NCI-H1436 (cell line): ENCODE measurements at regions not wholly inside any gene's neighbourhood (a gene's known extent, or its start where the extent isn't known, plus 50 kb on each side); places are given as distances from the start of the nearest gene placed in this dataset.
A peak's percentile ranks its signal among the peaks of the same experiment; 100 is the strongest.
"Not testable (repeated sequence)": the region's sequence is repeated elsewhere in the genome, so short reads cannot be mapped to it uniquely, and the experiment has no call there.

ENCODE experiments used
- DNase-seq: peaks from one replicate; lab custom pipeline; 2025; lab: John Stamatoyannopoulos, UW

DNA sequence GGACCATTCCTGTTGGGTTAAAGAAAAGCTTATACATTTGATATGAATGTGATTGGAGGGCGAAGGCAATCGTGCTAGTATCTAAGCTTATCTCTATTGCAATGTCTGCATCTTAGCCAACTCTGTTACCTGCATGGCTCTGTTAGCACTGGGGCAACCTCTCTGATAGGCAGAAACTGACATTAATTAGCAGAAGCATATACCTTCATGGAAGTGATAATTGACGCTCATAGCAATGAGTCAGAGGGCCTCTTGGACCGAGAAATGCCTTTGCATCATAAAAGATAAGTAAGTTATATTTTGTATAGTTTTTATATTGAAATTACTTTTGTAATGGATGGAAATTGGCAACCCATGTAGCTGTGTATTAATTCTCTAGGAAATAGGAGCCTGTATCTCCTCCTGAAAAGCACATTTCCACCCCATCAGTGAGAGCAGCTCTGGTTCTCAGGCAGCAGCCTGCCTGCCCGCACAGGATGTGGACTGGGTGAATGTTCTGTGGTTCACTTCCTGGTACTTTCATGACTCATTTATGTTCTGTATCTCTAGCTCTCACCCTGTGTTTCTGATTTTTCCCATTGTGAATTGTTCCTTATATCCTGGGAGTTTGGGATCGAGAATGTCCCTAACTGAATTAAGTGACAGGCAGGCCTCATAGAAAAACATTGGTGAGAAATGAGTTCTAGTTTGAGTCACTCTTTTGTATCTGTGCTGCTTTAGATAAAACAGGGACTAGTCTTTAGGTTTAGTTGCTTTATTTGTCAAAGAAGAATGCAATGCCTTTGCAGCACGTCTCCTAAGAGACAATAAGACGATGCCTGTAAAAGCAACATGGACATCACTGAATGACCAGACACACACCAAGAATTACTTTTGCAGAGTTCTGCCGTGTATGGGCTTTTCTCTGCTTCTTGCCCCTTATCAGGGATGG lies 344.9 kb downstream of the DCDC2C start:
- no peak for DNase-seq

DNA sequence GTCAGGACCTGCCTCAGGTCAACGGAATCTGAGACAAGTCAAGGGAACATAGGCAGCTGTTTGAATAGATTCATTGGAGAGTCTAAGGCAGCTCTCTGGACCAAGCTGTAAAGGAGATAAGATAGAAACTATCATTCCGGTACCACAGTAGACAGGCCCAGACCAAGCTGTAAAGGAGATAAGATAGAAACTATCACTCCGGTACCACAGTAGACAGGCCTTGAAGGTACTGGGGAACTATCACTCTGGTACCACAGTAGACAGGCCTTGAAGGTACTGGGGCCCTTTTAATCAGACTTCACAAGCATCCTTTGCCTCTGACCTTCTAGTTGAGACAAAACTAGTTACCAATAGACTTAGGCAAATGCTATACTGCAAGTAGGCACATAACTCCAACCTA lies 346.1 kb downstream of the DCDC2C start:
- DNase-seq: no peak

DNA sequence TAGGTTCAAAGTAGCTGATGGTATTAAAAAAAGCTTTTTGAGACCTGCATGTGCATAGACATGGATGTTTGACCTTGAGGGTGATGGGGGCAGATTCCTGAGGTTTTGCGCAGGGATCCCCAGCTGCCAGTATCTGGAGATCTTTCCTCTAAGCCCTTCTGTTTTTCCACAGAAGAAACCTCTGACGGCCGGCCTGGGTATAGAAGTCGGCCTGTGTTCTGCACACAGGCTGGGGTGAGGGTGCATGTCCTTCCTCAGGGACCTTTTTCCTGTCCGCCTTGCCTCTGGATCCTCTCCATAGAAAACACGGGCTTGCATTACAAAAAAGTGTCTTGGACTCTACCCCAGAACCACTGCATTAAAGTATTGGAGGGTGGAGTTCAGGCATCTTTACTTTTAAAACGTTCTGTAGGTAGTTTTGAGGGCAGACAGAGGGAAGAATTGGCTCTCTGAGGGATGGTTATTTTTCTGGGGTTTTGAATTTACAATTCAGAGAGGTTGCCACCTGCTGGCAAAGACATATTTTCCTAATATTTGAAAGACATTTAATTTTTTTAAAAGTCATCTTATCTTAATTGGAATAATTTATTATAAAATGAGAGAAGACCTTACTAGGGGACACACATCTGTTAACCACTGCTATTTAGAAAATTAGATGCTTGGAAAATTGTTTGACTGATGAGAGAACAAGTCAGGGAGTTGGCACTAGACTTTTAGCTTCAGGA lies 350.6 kb downstream of the DCDC2C start:
- peak; percentile 5 for DNase-seq

DNA sequence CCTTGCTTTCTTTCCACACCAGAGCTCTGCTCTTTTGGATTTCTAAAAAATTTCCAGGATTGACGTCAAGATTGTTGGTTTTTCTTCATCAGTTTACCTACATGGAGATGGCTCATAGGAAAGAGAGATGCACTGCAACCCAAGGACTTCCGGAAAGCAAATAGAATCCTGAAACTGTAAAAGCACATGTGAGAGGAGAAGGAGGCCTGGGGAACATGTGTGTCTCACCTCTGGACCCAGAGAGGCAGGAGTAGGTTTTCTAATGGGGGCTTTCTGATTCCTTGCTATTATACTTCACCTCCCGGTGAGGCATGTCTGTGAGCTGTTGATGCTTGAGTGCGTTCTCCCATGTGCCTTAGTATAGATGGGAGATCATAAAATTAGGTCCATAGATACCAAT lies 362.8 kb downstream of the DCDC2C start:
- DNase-seq: no peak

DNA sequence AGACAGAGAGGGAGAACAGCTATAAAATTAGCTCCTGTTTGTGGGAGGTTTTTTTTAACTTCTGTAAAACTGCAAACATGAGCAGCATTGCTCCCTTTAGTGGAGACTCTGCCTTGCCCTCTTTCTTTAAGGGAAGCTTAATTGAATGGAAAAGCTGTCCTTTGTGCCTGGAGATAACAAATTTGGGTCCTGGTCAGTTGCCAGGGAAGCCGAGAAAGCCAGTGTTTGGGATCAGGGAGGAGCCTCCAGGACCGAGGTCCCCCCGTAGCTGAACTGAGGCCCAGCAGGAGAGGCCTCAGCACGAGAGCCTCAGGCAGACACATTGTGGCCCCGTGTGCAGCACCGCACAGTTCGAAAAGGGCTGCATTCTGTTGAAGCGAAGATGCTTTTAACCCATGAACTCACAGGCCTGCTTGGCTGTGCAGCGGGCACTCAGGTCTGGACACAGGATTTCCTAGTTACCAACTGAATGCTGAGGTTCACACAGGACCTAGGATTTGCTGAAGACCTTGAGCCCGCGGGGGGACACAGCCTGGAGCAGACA lies 369.7 kb downstream of the DCDC2C start:
- no peak for DNase-seq

DNA sequence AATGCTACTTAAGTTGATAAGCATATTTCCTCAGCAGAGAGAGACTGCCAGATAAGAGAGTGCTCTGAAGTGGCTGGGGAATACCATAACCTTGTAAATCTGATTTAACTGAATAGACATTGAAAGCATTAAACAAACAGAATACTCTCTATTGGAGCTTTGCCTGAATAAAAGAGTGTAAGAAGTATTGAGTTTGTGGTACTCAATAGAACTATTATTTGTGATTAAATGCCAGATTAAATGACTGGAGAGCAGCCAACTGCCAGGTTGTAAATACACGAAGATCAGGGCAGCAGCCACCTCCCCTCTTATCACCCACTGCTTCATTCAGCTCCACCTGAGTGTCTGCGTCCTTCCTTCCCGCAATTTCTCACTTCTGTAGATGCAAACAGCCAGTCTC lies 373.6 kb downstream of the DCDC2C start:
- peak; percentile 91 for DNase-seq

DNA sequence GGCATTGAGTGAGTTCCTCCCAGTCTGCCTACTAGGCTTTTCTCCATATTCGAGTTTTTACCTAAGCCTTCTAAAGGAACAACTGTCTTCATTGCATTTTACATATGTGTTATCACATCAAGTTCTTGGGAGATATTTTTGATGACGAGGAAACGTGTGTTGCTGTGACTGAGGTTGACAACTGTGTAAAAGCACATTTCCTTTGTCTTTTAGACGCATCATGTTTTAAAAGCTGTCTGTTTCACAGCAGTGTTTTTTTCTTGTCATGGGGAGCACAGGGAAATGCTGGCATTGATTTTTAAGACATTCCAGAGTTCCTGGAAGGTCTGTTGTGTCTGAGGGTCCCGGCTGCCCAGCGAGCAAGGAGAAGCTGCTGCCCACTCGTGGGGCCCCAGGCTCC lies 381.8 kb downstream of the DCDC2C start:
- no peak for DNase-seq

DNA sequence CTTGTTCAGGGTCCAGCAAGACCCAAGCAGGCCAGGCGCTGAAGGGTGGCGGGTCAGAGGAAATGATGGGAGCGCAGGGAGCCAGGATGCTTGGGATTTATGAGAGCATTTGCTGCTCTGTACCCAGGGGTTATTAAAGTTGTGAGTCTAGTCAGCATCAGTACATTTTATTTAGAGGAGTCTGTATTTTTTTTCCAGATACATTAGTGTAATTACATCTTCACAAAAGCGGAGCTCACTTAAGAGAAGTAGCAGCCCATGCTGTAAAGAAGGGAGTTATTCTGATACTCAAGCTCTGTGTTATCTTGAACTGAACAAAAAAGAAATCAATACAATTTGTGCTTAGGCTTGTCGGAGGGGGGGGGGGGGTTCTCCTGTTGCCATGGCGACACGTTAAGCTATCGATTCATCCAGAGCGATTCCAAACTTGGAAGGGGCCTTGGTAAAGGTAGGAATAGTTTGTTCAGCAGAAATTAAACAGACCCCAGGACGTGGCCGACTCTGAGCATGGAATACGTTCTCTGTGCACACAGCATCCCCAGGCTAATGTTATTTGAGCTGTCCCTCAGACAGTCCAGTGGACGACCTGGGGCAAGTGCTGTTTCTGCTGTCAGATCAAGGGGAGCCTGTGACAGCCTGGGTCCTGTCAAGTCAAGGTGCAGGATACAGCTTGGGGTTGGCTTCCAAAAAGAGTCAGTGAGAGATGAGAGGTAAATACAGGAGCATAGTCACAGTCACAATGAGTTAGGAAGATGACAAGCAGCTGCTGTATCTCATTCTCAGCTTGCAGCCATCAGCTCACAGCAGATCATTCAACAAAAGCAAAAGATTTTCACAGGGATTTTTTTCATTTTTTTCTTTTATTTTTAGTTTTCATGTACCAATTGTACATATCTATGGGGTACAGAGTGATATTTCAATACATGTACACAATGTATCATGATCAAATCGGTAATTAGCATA lies 387.6 kb downstream of the DCDC2C start:
- peak; percentile 38 for DNase-seq

DNA sequence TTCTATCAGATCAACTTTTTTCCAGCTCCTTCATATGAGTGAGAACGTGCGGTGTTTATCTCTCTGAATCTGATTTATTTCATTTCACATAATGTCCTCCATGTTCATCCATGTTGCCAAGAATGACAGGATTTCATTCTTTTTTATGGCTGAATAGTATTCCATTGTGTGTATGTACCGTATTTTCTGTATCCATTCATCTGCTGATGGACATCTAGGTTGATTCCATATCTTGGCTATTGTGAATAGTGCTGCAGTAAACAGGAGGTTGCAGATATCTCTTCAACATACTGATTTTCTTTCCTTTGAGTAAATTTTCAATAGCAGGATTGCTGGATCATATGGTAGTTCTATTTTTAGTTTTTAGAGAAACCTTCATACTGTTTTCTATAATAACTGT lies 388.5 kb downstream of the DCDC2C start:
- no peak for DNase-seq

DNA sequence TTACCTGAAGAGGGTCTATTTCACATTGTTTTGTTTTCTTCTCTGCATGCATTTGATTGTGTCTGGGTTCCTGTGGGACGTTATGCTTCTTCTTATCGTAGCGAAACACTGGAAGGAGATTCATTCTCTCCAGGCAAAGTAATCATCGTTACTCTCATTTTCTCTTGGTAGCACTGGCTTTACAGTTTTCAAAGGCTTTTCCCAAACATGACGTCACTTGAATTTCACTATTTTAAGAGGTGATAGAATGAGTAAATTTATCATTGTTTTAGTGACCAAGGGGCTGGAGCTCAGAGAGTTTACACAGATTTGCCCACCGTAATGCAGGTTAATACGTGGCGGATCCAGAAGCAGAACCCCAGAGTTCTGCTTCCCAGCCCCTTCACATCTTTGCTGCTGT lies 391.4 kb downstream of the DCDC2C start:
- DNase-seq: no peak

DNA sequence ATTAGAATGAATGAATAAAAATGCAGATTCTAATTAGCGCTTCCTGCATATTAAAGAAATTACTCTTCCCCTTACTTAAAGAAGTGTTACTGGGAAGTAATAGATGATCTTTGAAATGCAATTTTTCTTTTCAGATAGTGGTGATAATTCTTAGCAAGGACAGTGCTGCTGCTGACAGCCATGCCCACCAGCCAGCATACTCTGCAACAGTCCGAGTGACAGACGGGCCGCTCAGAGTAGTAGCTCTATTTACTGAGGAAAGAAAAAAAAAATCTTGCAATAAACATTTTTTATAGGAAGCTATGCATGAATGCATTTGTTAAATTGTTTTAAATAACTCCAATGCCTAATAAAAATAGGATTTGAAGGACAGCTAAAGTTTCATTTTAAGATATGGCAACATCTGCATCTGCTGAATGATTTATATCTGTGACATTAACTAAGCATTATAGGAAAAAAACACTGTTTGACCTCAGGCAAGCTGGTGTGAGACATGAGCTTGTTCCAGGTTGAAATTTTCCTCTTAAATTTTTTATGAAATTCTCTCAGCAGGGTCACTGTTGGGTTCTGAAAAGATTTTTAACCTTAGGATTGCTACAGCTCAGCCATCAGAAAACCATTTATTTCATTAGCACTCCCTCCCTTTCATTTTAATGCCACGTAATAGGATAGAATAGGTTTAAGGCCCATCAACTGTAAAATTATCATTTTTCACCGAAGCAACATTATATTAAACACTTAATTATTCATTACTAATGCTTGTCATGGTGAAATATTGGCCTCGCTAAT lies 393.8 kb downstream of the DCDC2C start:
- DNase-seq: no peak

DNA sequence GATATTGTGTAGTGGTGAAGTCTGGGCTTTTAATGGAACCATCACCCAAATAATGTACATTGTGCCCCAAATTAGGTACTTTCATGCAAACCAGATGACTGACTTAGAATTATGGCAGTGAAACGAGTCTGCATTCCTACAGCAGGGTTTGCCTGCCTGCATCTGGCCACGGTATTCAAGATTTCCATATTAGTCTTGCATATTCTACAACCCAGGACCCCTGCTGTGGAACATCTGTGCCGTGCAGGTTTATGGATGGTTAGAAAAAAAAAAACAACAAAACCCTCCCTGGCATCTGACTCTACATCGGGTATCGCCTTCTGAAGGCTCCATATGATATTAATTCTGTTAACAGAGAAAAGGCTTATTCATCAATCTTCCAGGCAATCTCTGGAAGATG lies 394.8 kb downstream of the DCDC2C start:
- DNase-seq: no peak

DNA sequence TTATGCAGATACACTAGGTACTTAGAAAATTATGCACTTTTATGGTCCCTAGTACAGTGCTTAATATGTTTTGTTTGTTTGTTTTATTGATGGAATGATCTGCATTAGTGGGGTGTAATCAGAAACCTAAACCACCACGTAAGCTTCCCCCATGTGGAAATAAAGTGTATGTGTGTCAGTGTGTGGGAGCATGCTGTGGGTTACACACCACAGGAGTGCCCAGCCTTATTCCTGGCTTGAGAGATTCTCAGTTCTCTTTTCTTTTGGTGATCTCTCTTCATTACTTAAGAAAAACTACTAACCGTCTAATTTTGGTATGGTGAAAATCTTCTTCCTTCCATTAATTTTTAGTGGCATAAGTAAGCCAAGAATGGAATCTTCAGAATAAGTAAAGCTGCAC lies 398.6 kb downstream of the DCDC2C start:
- DNase-seq: no peak

DNA sequence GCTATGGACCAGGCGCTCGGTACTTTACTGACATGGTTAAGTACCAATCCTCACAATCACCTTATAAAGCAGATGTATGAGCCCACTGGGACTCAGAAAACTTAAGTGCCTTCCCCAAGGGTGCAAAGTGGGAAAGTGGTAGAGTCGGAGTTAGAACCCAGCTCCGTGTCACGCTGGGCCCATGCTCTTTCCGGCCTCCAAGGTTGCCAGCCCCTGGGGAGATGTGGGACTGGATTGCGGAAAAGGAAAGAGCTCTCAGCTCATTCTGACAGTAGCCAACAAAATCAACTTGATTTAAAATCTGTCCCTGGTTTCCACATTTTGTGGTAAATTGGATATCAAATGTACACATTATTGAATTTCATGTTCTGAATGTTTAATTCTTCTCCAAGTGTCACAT lies 403.8 kb downstream of the DCDC2C start:
- no peak for DNase-seq

DNA sequence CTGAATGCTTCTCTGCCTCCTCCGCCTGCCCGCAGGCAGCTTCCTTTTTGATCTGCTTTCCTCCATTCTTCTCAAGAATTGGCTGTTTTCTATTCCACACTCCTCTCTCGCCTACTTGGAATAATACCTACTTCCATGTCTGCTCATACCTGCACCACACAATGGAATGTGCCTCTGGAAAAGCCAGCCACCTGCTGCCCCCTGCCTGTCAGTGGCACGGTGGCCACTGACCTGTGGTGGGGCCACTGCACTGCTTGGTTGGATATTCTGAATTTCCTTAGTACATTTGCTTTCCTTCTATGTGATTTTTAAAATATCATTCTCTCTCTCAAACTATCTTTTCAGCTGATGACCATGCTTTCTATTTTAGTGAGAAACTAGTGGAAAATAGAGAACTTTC lies 406.9 kb downstream of the DCDC2C start:
- no peak for DNase-seq

DNA sequence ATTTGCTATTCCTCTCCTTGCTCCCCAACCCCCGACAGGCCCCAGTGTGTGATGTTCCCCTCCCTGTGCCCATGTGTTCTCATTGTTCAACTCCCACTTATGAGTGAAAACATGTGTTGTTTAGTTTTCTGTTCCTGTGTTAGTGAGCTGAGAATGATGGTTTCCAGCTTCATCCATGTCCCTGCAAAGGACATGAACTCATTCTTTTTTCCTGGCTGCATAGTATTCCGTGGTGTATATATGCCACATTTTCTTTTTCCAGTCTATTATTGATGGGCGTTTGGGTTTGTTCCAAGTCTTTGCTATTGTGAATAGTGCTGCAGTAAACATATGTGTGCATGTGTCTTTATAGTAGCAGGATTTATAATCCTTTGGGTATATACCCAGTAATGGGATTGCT lies 412.1 kb downstream of the DCDC2C start:
- DNase-seq: not testable (repeated sequence)

DNA sequence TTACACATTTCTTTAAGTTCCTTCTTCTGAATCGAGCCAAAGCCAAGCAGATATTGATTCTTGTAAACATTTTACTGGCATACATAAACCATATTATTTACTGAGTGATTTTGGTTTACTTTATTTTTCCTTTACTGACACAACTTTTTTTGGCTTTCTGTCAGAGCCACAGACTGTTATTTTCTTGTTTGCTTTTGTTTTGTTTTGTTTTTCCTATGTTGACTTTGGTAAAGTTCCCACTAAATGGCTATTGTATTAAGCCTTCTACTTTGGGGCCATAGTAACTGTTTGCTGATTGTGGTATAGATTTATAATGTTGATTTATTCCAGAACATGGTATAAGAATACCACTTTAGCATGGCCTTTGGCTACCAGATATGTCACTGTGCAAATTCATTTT lies 419.4 kb downstream of the DCDC2C start:
- DNase-seq: no peak

DNA sequence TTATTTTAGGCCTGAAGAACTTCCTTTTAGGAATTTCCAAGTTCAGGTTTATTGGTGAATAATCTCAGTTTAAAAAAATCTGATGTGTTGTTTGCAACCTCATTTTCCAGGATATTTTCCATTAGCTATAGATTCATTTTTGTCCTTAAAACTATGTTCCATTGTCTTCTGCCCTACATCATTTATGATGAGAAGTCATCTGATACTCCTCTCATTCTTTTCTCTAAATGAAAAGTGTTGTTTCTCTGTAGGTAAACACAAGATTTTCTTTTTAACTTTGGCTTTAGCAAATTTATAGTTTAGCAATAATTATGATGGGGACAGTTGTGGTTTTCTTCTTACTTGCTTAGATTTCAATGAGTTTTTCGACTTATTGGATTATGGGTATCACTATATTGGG lies 427.3 kb downstream of the DCDC2C start:
- no peak for DNase-seq

DNA sequence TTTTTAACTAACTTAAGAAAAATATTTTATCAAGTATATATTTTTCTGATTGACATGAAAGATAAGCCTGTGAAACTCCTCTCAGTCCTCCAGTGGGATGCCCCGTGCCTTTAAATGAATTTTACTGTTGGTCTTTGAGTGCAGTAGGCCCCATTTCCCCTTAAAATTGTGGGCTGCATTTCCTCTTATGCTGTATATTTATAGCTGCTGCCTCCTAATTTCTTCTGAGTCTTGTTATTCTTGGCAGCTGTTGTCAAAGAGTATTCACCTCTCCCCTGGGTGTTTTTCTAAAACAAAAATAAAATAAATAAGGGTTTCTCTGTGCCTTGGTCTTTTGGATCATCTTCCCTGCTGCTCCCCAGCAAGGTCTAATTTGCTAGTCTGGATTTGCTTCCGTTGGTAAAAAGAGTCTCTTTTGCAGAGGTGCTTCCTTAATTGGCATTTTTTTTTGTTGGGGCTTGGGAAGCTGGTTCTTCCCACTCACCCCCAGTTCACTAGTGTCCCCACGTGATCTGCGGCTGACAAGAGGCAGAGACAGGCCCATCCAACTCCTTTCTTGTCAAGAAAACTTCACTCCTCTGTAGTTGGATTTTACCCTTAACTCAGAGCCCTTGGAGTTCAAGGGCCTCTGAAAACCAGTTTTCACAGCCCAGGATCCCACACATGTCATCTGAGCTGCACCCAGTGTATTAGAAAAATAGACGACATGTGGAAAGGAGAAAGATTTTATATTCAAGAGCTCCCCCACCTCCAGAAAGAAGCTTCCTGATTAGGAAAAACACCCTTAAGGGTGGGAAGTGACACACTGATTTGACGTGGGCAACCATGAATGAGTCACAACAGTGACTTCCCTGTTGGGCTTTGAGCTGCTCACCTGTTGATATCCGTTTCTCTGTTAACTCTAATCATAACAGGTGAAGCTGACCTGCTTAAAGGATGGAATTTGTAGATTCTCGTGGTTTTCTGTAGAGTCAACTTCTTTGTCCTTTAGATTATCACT lies 431.5 kb downstream of the DCDC2C start:
- DNase-seq: no peak

DNA sequence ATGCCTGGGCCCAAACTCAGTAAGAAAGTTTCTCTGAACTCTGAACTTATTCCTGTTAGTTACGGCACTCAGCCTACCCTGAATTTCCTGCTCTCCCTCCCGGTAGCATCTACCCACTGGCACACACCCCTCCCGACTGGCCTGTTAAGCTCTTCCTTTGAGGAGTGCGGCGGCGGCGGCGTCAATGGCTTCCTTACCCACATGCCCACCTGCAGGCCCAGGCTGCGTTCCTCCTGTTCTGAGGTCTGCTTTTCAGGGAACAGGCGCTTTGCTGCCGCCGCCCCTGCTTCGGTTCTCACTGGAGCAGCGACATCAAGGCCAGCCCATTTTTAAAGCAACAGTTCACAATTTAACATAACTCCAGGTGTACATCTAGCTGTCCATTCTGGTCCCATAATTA lies 432.4 kb downstream of the DCDC2C start:
- DNase-seq: no peak
